ENCODE measurements at regions not wholly inside any gene's neighbourhood (a gene's known extent, or its start where the extent isn't known, plus 50 kb on each side); places are given as distances from the start of the nearest gene placed in this dataset.
"Not testable (repeated sequence)": the region's sequence is repeated elsewhere in the genome, so short reads cannot be mapped to it uniquely, and the experiment has no call there.

- DNase-seq (ENCODE audit: low read depth in 3 of 3): no peak
Measured at GRCh38 chr16:86834451-86835035, 256.2 kb downstream of the FOXL1 start.

- no peak for DNase-seq (ENCODE audit: low read depth in 3 of 3)
Measured at GRCh38 chr16:86835982-86836381, 257.6 kb downstream of the FOXL1 start.

GRCh38 chr16:86836503-86837129 lies 258.3 kb downstream of the FOXL1 start:
- no peak for DNase-seq (ENCODE audit: low read depth in 3 of 3)

- no peak for DNase-seq (ENCODE audit: low read depth in 3 of 3)
Measured at GRCh38 chr16:86843812-86844211, 265.5 kb downstream of the FOXL1 start.

- no peak for DNase-seq (ENCODE audit: low read depth in 3 of 3)
Measured at GRCh38 chr16:86844695-86845094, 266.3 kb downstream of the FOXL1 start.

- DNase-seq (ENCODE audit: low read depth in 3 of 3): no peak
Measured at GRCh38 chr16:86846136-86846535, 267.8 kb downstream of the FOXL1 start.

GRCh38 chr16:86848821-86849220 lies 270.5 kb downstream of the FOXL1 start:
- no peak for DNase-seq (ENCODE audit: low read depth in 3 of 3)

GRCh38 chr16:86850670-86851069 lies 272.3 kb downstream of the FOXL1 start:
- no peak for DNase-seq (ENCODE audit: low read depth in 3 of 3)

- no peak for DNase-seq (ENCODE audit: low read depth in 3 of 3)
Measured at GRCh38 chr16:86852135-86852534, 273.8 kb downstream of the FOXL1 start.

GRCh38 chr16:86854058-86854621 lies 275.8 kb downstream of the FOXL1 start:
- no peak for DNase-seq (ENCODE audit: low read depth in 3 of 3)

- DNase-seq (ENCODE audit: low read depth in 3 of 3): no peak
Measured at GRCh38 chr16:86854626-86855294, 276.4 kb downstream of the FOXL1 start.

- no peak for DNase-seq (ENCODE audit: low read depth in 3 of 3)
Measured at GRCh38 chr16:86856946-86857586, 278.7 kb downstream of the FOXL1 start.

- DNase-seq (ENCODE audit: low read depth in 3 of 3): no peak
Measured at GRCh38 chr16:86857807-86858206, 279.5 kb downstream of the FOXL1 start.

GRCh38 chr16:86858501-86858900 lies 280.2 kb downstream of the FOXL1 start:
- DNase-seq (ENCODE audit: low read depth in 3 of 3): no peak

GRCh38 chr16:86861270-86861858 lies 283.0 kb downstream of the FOXL1 start:
- DNase-seq (ENCODE audit: low read depth in 3 of 3): not testable (repeated sequence)

- no peak for DNase-seq (ENCODE audit: low read depth in 3 of 3)
Measured at GRCh38 chr16:86862595-86863280, 284.4 kb downstream of the FOXL1 start.

- no peak for DNase-seq (ENCODE audit: low read depth in 3 of 3)
Measured at GRCh38 chr16:86863609-86864008, 285.3 kb downstream of the FOXL1 start.

GRCh38 chr16:86864586-86864985 lies 286.2 kb downstream of the FOXL1 start:
- no peak for DNase-seq (ENCODE audit: low read depth in 3 of 3)

GRCh38 chr16:86865851-86866662 lies 287.7 kb downstream of the FOXL1 start:
- DNase-seq (ENCODE audit: low read depth in 3 of 3): no peak

- DNase-seq (ENCODE audit: low read depth in 3 of 3): no peak
Measured at GRCh38 chr16:86866986-86867722, 288.8 kb downstream of the FOXL1 start.

Data from stimulated activated CD4-positive, alpha-beta T cell treated with anti-CD3 and anti-CD28 coated beads, TNF-alpha, amount 100 ng/mL, for 4 hours (primary cell).